Stimulated activated effector memory CD8-positive, alpha-beta T cell treated with anti-CD3 and anti-CD28 coated beads, Interleukin-12 subunit alpha, Interleukin-12 subunit beta, amount 100 ng/mL, for 72 hours (primary cell): ENCODE measurements at regions not wholly inside any gene's neighbourhood (a gene's known extent, or its start where the extent isn't known, plus 50 kb on each side); places are given as distances from the start of the nearest gene placed in this dataset.

ENCODE experiments used
- ATAC-seq: fragments of 150-1000 bp; cut with Tn5 transposase; 2 replicates; pipeline ENCODE4 v1.10.0; 2021
- DNase-seq, 2 donors: peaks; one replicate each; pipeline ENCODE4 v3.0.0; 2021 to 2022; ENCODE audit warnings: low spot score in 2 of 2
- H3K27ac Mint-ChIP-seq: one replicate; pipeline ENCODE4 v1.8.0; 2022; ENCODE audit warnings: mild to moderate bottlenecking, mixed read lengths
- H3K36me3 Mint-ChIP-seq: one replicate; pipeline ENCODE4 v1.8.0; 2022; ENCODE audit warnings: mild to moderate bottlenecking, mixed read lengths
- H3K4me1 Mint-ChIP-seq: one replicate; pipeline ENCODE4 v1.8.0; 2022; ENCODE audit warnings: mixed read lengths
- H3K4me3 Mint-ChIP-seq: one replicate; pipeline ENCODE4 v1.8.0; 2022; ENCODE audit warnings: mild to moderate bottlenecking, mixed read lengths
- H3K9me3 Mint-ChIP-seq: one replicate; pipeline ENCODE4 v1.8.0; 2022; ENCODE audit warnings: mixed read lengths

GRCh38 chr9:109894921-109895758 lies 115.1 kb downstream of the PALM2AKAP2 start:
- no peaks in the 10 kb centered on the region for H3K9me3 Mint-ChIP-seq
- ATAC-seq (peak; percentile 60), DNase-seq (no peak)
- no peak overlapping the region for H3K4me3 Mint-ChIP-seq
- H3K4me1 Mint-ChIP-seq, result peaks cover 12% of the 10 kb centered on the region
- H3K36me3 Mint-ChIP-seq, result no peaks in the 10 kb centered on the region
- no peak overlapping the region for H3K27ac Mint-ChIP-seq

GRCh38 chr9:109901201-109901600 lies 121.2 kb downstream of the PALM2AKAP2 start:
- no peak overlapping the region for H3K4me3 Mint-ChIP-seq
- DNase-seq (no peak), ATAC-seq (no peak)
- no peak overlapping the region for H3K27ac Mint-ChIP-seq
- no peaks in the 10 kb centered on the region for H3K9me3 Mint-ChIP-seq
- H3K4me1 Mint-ChIP-seq, result no peaks in the 10 kb centered on the region
- no peaks in the 10 kb centered on the region for H3K36me3 Mint-ChIP-seq

DNA sequence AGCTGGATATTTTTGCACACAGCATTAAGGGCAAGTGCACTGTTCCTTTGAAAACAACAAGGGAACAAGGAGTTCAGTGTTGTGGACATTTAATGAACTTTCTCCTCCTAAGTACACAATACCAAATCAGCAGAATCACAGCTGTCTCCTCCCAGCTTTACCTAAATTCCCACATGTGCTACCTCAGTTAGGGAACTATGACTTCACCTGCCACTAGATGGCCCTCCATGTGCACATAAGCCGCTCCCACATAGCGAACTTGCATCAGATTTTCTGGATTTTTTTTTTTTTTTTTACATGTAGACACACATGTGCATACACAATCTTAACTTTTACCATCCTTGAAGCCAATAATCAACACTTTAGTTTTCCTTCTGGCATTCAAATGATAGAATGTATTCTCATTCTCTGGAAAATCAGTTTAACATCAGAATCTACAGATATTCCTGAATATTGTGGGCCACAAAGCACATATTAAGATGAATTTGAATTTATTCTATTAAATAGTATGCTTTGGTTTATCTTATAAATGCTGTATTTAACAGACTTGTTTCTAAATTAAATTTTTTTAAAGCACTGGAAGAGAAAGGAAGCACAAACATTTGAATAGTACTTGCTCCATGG lies 123.6 kb downstream of the PALM2AKAP2 start:
- DNase-seq, result peak in 1 of 2 donors; percentile 68
- H3K4me1 Mint-ChIP-seq, result no peaks in the 10 kb centered on the region
- H3K4me3 Mint-ChIP-seq, result no peak overlapping the region
- H3K27ac Mint-ChIP-seq, result no peak overlapping the region
- H3K9me3 Mint-ChIP-seq, result no peaks in the 10 kb centered on the region
- no peaks in the 10 kb centered on the region for H3K36me3 Mint-ChIP-seq
- peak; percentile 59 for ATAC-seq

- Mint-ChIP-seq H3K4me1 (no peaks in the 10 kb centered on the region), H3K27ac (no peak overlapping the region), H3K9me3 (no peaks in the 10 kb centered on the region), H3K36me3 (no peaks in the 10 kb centered on the region), H3K4me3 (no peak overlapping the region)
- ATAC-seq (no peak), DNase-seq (no peak)
Observed at GRCh38 chr9:109904666-109905065, 124.7 kb downstream of the PALM2AKAP2 start.

DNA sequence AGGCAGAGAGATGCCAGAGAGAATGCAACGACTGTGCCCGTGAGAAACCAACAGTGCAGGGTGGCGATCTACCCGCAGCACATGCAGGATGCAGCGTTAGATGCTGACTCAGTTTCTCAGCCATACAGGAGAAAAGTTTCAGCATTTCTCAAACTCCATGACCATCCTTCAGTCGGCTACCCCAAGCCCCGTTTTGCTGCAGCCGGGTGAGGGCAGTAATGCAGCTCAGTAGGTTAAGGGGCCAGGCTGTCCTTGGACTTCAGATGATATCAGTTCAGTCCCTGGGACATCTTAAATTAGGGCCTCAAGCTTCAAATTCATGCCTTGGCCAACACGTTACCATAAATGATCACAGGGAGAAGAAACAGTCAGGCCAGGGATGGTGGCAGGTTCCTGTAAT lies 125.5 kb downstream of the PALM2AKAP2 start:
- Mint-ChIP-seq H3K4me1 (no peaks in the 10 kb centered on the region), H3K4me3 (no peak overlapping the region), H3K36me3 (no peaks in the 10 kb centered on the region), H3K27ac (no peak overlapping the region), H3K9me3 (no peaks in the 10 kb centered on the region)
- DNase-seq (no peak), ATAC-seq (no peak)

DNA sequence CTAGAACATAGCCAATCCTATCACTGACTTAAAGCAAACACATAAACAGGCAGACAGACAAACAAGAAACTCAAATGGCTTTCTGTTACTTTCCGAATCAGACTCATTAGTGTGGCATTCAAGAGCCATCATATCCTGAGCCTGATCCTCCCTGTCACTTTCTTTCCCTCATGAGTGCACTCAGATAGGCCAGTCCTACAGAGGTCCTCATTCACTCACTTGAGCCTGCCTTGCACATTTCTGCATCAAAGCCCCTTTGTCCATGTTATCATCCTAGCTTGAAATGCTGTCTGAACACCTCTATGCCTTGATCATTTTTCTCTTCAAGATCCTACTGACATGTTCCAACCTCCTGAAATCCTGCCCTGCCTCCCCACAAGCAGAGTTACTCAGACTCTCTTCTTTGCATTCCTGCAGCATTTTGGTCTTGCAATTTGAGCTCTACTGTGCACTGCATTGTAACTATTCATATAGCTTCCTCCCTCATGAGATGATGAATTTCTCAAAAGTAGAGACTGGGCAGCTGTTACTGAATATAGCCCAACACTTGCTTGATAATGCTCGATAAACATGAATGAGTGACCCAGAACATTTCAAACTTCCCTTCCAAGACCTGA lies 126.9 kb downstream of the PALM2AKAP2 start:
- H3K4me1 Mint-ChIP-seq, result no peaks in the 10 kb centered on the region
- no peak overlapping the region for H3K4me3 Mint-ChIP-seq
- no peaks in the 10 kb centered on the region for H3K36me3 Mint-ChIP-seq
- DNase-seq (no peak), ATAC-seq (no peak)
- H3K9me3 Mint-ChIP-seq, result no peaks in the 10 kb centered on the region
- H3K27ac Mint-ChIP-seq, result no peak overlapping the region

DNA sequence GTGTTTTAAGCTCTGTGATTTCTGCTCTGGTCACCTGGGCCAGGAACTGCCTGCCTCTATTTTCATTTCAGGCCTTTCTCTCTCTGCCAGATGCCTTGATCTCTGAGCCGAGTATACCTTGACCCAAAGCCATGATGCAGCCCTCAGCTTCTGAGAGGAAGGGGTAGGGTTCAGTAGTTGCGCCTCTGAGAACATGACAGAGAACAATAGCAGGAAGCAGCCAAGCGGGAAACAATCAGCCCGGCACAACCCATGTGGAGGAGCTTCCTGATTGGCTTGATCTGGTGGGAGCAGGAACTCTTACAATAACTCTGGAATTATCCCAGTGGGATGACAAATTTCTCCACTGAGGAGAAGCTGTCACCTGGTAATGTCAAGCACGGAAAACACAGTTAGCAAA lies 127.4 kb downstream of the PALM2AKAP2 start:
- no peaks in the 10 kb centered on the region for H3K9me3 Mint-ChIP-seq
- no peak for DNase-seq
- no peak overlapping the region for H3K4me3 Mint-ChIP-seq
- H3K4me1 Mint-ChIP-seq, result no peaks in the 10 kb centered on the region
- H3K36me3 Mint-ChIP-seq, result no peaks in the 10 kb centered on the region
- ATAC-seq, result peak; percentile 20
- H3K27ac Mint-ChIP-seq, result no peak overlapping the region

GRCh38 chr9:109907810-109908458 lies 127.9 kb downstream of the PALM2AKAP2 start:
- no peak overlapping the region for H3K4me3 Mint-ChIP-seq

DNA sequence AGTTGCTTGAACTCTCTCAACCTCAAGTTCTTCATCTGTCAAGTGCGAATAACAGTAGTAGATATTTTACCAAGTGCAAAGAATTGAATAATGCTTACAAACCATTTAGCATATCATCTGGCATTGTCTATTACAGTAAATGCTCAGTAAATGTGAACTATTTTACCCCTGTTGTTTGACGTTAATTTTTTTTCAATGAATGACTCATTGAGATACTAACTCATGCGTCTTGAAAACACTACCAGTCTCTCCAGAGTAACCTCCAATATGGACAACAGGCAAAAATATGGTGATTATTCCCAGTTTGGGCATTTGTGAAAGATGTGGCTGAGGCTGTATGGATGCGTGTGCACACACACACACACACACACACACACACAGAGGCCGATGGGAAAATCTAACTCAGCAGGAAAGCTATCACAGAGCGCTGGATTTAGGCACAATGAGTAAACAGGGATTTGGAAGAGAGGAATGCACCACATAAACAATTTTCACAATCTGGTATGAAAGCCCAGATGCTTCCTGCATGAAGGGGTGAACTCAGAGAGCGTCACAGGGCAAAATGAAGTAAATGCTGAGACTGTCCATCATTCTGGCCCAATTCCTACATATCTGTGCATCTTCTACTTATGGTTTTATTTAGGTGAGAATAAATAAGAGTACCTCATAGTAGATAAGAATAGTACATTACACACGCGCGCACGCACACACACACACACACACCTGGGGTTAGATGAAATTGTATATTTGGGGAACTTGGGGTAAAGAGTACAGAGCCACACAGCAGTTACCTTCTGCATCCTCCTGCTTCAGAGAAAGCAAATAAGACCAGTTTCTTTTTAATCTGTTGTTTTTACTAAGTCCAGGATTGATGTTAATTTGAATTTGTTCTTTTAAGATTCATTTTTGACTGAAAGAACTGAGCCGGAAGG lies 128.7 kb downstream of the PALM2AKAP2 start:
- DNase-seq (no peak), ATAC-seq (peak; percentile 22)
- Mint-ChIP-seq H3K9me3 (no peaks in the 10 kb centered on the region), H3K4me1 (no peaks in the 10 kb centered on the region), H3K4me3 (no peak overlapping the region), H3K27ac (no peak overlapping the region), H3K36me3 (no peaks in the 10 kb centered on the region)

More at GRCh38 chr9:109907810-109908458, 127.9 kb downstream of the PALM2AKAP2 start:
- Mint-ChIP-seq H3K36me3 (no peaks in the 10 kb centered on the region), H3K9me3 (no peaks in the 10 kb centered on the region), H3K4me1 (no peaks in the 10 kb centered on the region), H3K27ac (no peak overlapping the region)
- DNase-seq (no peak), ATAC-seq (no peak)

DNA sequence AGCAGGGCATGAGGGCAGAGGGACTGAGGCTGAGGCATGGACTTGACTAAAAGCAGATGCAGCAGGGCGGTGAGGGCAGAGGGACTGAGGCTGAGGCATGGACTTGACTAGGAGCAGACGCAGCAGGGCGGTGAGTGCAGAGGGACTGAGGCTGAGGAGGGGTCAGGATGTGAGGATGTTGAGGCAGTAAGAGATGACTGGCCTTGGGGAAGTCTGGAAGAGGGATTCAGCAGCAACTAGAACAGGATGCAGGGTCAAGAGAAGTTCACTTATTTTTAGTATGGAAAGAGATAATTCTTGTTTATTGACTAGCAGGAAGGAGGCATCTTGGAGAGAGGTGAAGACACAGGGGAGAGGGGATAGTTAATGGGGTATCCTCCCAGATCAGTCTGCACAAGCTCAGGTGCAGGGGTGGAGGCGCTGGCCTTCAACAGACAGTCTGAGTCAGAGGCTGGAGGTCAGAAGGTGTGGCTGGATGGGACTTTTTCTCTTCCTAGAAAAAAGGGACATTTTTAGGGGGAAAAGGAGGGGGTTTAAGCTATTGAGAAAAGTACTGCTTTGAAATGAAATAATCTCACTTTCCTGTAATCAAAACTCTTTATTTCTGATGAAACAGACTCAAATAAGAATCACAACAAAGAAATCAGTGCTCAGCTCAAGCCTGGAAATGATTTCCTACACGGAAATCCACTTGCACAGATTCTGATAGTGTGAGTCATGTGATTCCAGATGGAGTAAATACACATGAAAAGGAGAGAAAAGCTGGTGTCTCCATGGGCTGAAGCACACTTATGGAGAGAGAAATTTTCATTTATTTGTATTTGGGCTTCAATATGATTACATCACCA lies 130.9 kb downstream of the PALM2AKAP2 start:
- H3K4me3 Mint-ChIP-seq, result no peak overlapping the region
- H3K36me3 Mint-ChIP-seq, result no peaks in the 10 kb centered on the region
- H3K27ac Mint-ChIP-seq, result no peak overlapping the region
- ATAC-seq (no peak), DNase-seq (no peak)
- H3K9me3 Mint-ChIP-seq, result no peaks in the 10 kb centered on the region
- H3K4me1 Mint-ChIP-seq, result no peaks in the 10 kb centered on the region

- no peaks in the 10 kb centered on the region for H3K36me3 Mint-ChIP-seq
- no peak for ATAC-seq
- no peak for DNase-seq
- H3K4me3 Mint-ChIP-seq, result no peak overlapping the region
- H3K27ac Mint-ChIP-seq, result no peak overlapping the region
- no peaks in the 10 kb centered on the region for H3K4me1 Mint-ChIP-seq
- H3K9me3 Mint-ChIP-seq, result no peaks in the 10 kb centered on the region
Observed at GRCh38 chr9:109912082-109912582, 132.1 kb downstream of the PALM2AKAP2 start.

DNA sequence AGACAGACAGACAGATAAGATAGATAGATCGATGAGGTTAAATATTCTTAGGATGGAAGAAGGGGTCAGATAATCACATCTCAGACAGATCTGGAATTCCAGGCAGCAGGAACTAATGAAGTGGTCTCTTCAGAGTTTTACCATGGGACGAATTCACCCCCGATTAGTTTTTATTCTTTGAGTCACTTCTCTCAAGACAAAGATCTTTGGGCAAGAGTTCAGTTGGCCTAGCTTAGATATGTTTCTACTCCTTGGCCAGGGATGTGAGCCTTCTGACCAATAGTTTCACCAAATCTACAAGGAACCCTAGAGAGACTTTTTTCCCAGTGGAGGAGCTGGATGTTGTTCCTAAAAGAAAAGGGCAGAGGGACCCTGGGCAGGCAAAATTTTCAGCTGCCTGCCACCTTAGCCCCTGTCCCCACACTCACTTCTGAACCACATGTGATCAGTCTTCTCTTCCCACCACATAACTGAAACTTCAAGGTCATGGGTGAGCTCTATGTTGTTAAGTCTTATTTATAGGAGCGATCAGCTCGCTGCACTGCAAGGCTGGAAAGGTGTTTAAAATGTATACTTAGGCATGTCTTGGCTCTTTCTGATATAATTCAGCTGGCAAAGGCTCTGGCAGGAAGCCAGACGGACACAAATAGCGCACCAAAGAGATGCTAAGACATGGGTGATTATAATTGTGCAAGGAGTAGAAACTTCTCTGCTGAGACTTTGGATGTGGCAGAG lies 132.9 kb downstream of the PALM2AKAP2 start:
- no peaks in the 10 kb centered on the region for H3K9me3 Mint-ChIP-seq
- no peak overlapping the region for H3K4me3 Mint-ChIP-seq
- ATAC-seq (peak; percentile 27), DNase-seq (no peak)
- no peaks in the 10 kb centered on the region for H3K36me3 Mint-ChIP-seq
- no peak overlapping the region for H3K27ac Mint-ChIP-seq
- peaks cover 4% of the 10 kb centered on the region for H3K4me1 Mint-ChIP-seq

DNA sequence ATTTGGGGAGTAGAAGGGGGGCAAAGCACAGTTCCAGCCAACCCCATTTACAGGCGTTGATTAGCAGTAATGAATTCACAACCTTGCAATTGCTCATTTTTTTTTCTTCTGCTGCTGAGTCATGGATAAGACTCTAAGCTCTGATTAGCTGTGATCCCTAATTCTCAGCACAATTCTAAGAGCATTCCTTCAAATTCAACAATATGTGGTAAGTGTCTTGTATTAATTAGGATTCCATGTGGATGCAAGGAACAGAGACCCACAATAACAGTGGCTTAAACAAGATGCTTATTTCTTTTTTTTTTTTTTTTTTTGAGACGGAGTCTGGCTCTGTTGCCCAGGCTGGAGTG lies 133.4 kb downstream of the PALM2AKAP2 start:
- Mint-ChIP-seq H3K4me1 (peaks cover 9% of the 10 kb centered on the region), H3K4me3 (no peak overlapping the region), H3K27ac (no peak overlapping the region), H3K36me3 (no peaks in the 10 kb centered on the region), H3K9me3 (no peaks in the 10 kb centered on the region)
- ATAC-seq (no peak), DNase-seq (no peak)
